Keratinocyte (primary cell): ENCODE measurements at regions not wholly inside any gene's neighbourhood (a gene's known extent, or its start where the extent isn't known, plus 50 kb on each side); places are given as distances from the start of the nearest gene placed in this dataset.

Experiments used
- DNase-seq: peaks from one replicate; pipeline ENCODE4 v3.0.0-alpha.2; 2011; ENCODE audit warnings: low read depth, missing footprints, low spot score
- FAIRE-seq: peaks from 2 replicates; lab custom pipeline; 2011; peaks lifted over from hg19 to GRCh38; lab: Jason Lieb, UNC
- H2AFZ ChIP-seq: 2 replicates; pipeline ENCODE4 v1.6.0; 2012; ENCODE audit warnings: low read length, control low read depth, inconsistent platforms; ENCODE audit not compliant: control insufficient read depth
- H3K27ac ChIP-seq: 2 replicates; pipeline ENCODE4 v1.5.1; 2011; ENCODE audit warnings: low read length; ENCODE audit not compliant: control insufficient read depth, insufficient read depth
- H3K27me3 ChIP-seq: 3 replicates; pipeline ENCODE4 v1.6.0; 2011; ENCODE audit warnings: low read length; ENCODE audit not compliant: control insufficient read depth, insufficient read depth; ENCODE audit errors: extremely low read depth
- H3K36me3 ChIP-seq, 2 experiments: 2 replicates in 1 of 2; 3 replicates in 1 of 2; pipeline ENCODE4 v1.5.1; 2011; ENCODE audit warnings: low read length in 2 of 2, mild to moderate bottlenecking in 1 of 2; ENCODE audit not compliant: control insufficient read depth in 2 of 2, insufficient read depth in 2 of 2; ENCODE audit errors: extremely low read depth in 1 of 2
- H3K4me1 ChIP-seq: 3 replicates; pipeline ENCODE4 v1.5.1; 2011; ENCODE audit warnings: low read length; ENCODE audit not compliant: control insufficient read depth, insufficient read depth; ENCODE audit errors: extremely low read depth
- H3K4me2 ChIP-seq: 3 replicates; pipeline ENCODE4 v1.6.0; 2011; ENCODE audit warnings: low read depth, low read length; ENCODE audit not compliant: control insufficient read depth, insufficient read depth; ENCODE audit errors: extremely low read depth
- H3K4me3 ChIP-seq, 3 experiments: fragments of 200-600 bp in 1 of 3; sonication (generic) in 1 of 3; 2 replicates in 2 of 3; 3 replicates in 1 of 3; pipeline ENCODE4 v1.5.1; 2011 to 2016; ENCODE audit warnings: low read length in 3 of 3, mild to moderate bottlenecking in 3 of 3, control low read depth in 2 of 3, inconsistent platforms in 1 of 3, low read depth in 1 of 3, mixed read lengths in 1 of 3, mixed run types in 1 of 3, moderate library complexity in 1 of 3; ENCODE audit not compliant: control insufficient read depth in 2 of 3, insufficient read depth in 2 of 3; ENCODE audit errors: extremely low read depth in 1 of 3
- H3K79me2 ChIP-seq: 2 replicates; pipeline ENCODE4 v1.6.0; 2012; ENCODE audit warnings: low read length; ENCODE audit not compliant: control insufficient read depth, insufficient read depth
- H3K9ac ChIP-seq: 3 replicates; pipeline ENCODE4 v1.6.0; 2011; ENCODE audit warnings: low read length; ENCODE audit not compliant: control insufficient read depth, insufficient read depth; ENCODE audit errors: extremely low read depth
- H3K9me1 ChIP-seq: 3 replicates; pipeline ENCODE4 v1.6.0; 2011; ENCODE audit warnings: low read length; ENCODE audit not compliant: control insufficient read depth, insufficient read depth; ENCODE audit errors: extremely low read depth
- H3K9me3 ChIP-seq: 2 replicates; pipeline ENCODE4 v1.5.1; 2012; ENCODE audit warnings: low read depth, low read length; ENCODE audit not compliant: control insufficient read depth
- H4K20me1 ChIP-seq: 3 replicates; pipeline ENCODE4 v1.6.0; 2011; ENCODE audit warnings: low read length; ENCODE audit not compliant: control insufficient read depth, insufficient read depth; ENCODE audit errors: extremely low read depth
- CTCF ChIP-seq, 3 experiments: IDR thresholded peaks in 1 of 3; conservative IDR thresholded peaks in 1 of 3; optimal IDR thresholded peaks in 1 of 3; 2 replicates in 2 of 3; 3 replicates in 1 of 3; pipeline versions ENCODE3 to v1.5.1; 2011; ENCODE audit warnings: low read length in 3 of 3, mild to moderate bottlenecking in 3 of 3, moderate library complexity in 2 of 3, control low read depth in 1 of 3, inconsistent platforms in 1 of 3; ENCODE audit not compliant: insufficient read depth in 2 of 3; ENCODE audit errors: extremely low read depth in 1 of 3
- EZH2 ChIP-seq: IDR thresholded peaks from one replicate; pipeline ENCODE4 v1.6.1; 2012; ENCODE audit warnings: inconsistent platforms, mild to moderate bottlenecking, low read length, moderate library complexity
- dilution Hi-C: fragments of 300-500 bp; cut with MboI; formaldehyde crosslinking; loops from one replicate; pipeline ENCODE4 v1.7.0; 2020; ENCODE audit warnings: low sequenced_read_pairs; ENCODE audit not compliant: extremely low pct_ligation_motif_present

GRCh38 chr2:64881037-64881492 lies 108.1 kb upstream of the SLC1A4 start:
- dilution Hi-C loops, result no loop called here
- Histone ChIP-seq H3K9me1 (no peaks in the 10 kb centered on the region), H2AFZ (no peak overlapping the region), H3K4me1 (peaks cover 19% of the 10 kb centered on the region), H3K9ac (no peak overlapping the region), H3K4me3 (no peak overlapping the region), H3K36me3 (no peaks in the 10 kb centered on the region), H4K20me1 (no peaks in the 10 kb centered on the region), H3K4me2 (no peak overlapping the region), H3K27ac (no peak overlapping the region), H3K79me2 (no peaks in the 10 kb centered on the region), H3K27me3 (no peaks in the 10 kb centered on the region), H3K9me3 (no peaks in the 10 kb centered on the region)
- FAIRE-seq, result no peak
- no peak for DNase-seq
- TF ChIP-seq CTCF (optimal IDR thresholded peaks at IDR 0.05 in 1 of 3, IDR thresholded peaks at IDR 0.05 in 1 of 3, conservative IDR thresholded peaks at IDR 0.05 in 1 of 3; ENCODE audit: extremely low read depth in 1 of 3, insufficient read depth in 2 of 3, low read length in 3 of 3) (no peak), EZH2 (no peak)

- H3K79me2 ChIP-seq, result no peaks in the 10 kb centered on the region
- H4K20me1 ChIP-seq, result no peaks in the 10 kb centered on the region
- no peak overlapping the region for H2AFZ ChIP-seq
- H3K27me3 ChIP-seq, result no peaks in the 10 kb centered on the region
- TF ChIP-seq EZH2 (no peak), CTCF (optimal IDR thresholded peaks at IDR 0.05 in 1 of 3, IDR thresholded peaks at IDR 0.05 in 1 of 3, conservative IDR thresholded peaks at IDR 0.05 in 1 of 3; ENCODE audit: extremely low read depth in 1 of 3, insufficient read depth in 2 of 3, low read length in 3 of 3) (no peak)
- no peak overlapping the region for H3K4me2 ChIP-seq
- no peak overlapping the region for H3K27ac ChIP-seq
- dilution Hi-C loops, result no loop called here
- H3K9ac ChIP-seq, result no peak overlapping the region
- peaks cover 2% of the 10 kb centered on the region for H3K9me3 ChIP-seq
- no peaks in the 10 kb centered on the region for H3K9me1 ChIP-seq
- no peaks in the 10 kb centered on the region for H3K4me1 ChIP-seq
- no peak overlapping the region for H3K4me3 ChIP-seq
- DNase-seq (no peak), FAIRE-seq (no peak)
- H3K36me3 ChIP-seq, result no peaks in the 10 kb centered on the region
Observed at GRCh38 chr2:64887565-64887964, 101.6 kb upstream of the SLC1A4 start.
